ENCODE measurements at regions not wholly inside any gene's neighbourhood (a gene's known extent, or its start where the extent isn't known, plus 50 kb on each side); places are given as distances from the start of the nearest gene placed in this dataset.

DNA sequence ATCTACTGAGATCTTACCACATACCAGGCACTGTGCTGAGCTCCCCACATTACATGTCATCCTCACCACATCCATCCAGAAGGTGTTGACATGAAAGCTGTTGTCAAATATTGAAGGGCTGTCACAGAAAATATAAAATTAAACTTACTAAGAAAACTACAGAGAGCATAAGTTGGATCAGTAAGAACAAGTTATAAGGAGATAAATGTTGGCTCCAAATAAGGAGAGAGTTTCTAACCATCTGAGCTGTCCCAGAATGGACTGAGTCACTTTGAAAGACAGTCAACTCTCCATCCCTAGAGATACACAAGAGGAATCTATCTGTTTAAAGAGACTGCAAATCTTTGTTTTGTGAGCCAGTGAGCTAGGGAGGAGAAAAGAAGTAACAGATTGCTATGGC is 169.8 kb downstream of the DRD1 start:
- Histone ChIP-seq H3K4ac (ENCODE audit: low read depth, low read length) (no peak overlapping the region), H3K9ac (ENCODE audit: low read length) (no peak overlapping the region), H3K36me3 (ENCODE audit: control insufficient read depth in 1 of 2, insufficient read depth in 2 of 2, low read length in 2 of 2) (no peaks in the 10 kb centered on the region), H3K79me1 (ENCODE audit: low read length) (no peaks in the 10 kb centered on the region), H2BK5ac (ENCODE audit: low read depth, low read length, poor library complexity) (no peak overlapping the region), H3K23ac (ENCODE audit: low read length) (no peak overlapping the region), H3K4me1 (ENCODE audit: control insufficient read depth in 1 of 2, insufficient read depth in 2 of 2, low read length in 2 of 2) (no peaks in the 10 kb centered on the region), H3K14ac (ENCODE audit: low read length) (no peak overlapping the region), H3K18ac (ENCODE audit: low read length) (no peak overlapping the region), H2BK120ac (ENCODE audit: insufficient read depth, low read length, poor library complexity) (no peak overlapping the region), H3K27me3 (ENCODE audit: insufficient read depth, low read length) (no peaks in the 10 kb centered on the region), H3K27ac (ENCODE audit: low read depth, low read length) (no peak overlapping the region), H2BK12ac (ENCODE audit: low read length) (no peak overlapping the region), H3K4me3 (ENCODE audit: low read depth, low read length) (no peak overlapping the region), H2AFZ (ENCODE audit: insufficient read depth, low read length, poor library complexity) (no peak overlapping the region), H3K4me2 (ENCODE audit: low read length) (no peak overlapping the region), H4K8ac (ENCODE audit: low read depth, low read length) (no peak overlapping the region), H2AK5ac (ENCODE audit: low read length) (no peak overlapping the region), H4K91ac (ENCODE audit: low read depth, low read length) (no peak overlapping the region), H3K79me2 (ENCODE audit: control insufficient read depth, insufficient read depth, low read length, poor library complexity) (no peaks in the 10 kb centered on the region), H3K9me3 (ENCODE audit: insufficient read depth, low read depth, low read length) (no peaks in the 10 kb centered on the region), H4K12ac (ENCODE audit: low read depth, low read length) (no peak overlapping the region)
- no peak for DNase-seq

DNA sequence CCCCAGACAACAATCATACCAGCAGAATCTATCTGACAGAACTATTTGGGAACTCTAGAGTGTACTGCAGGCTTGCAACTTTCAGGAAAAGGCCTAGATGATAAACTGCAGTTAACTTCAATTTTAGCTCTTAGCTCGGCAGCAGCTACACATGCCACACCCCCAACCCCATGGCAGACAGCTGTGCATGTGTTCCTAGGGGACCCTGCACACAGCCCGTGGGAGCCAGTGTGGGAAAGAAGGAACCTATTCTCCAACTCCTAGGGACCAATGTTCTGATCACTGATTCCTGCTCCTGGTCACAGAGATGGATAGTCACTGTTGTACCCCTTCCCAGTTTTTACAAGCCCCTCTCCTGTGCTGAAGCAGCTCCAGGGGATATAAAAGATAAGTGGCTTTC is 179.6 kb downstream of the DRD1 start:
- Histone ChIP-seq H3K23ac (ENCODE audit: low read length) (no peak overlapping the region), H3K18ac (ENCODE audit: low read length) (no peak overlapping the region), H3K27me3 (ENCODE audit: insufficient read depth, low read length) (no peaks in the 10 kb centered on the region), H3K27ac (ENCODE audit: low read depth, low read length) (no peak overlapping the region), H2AFZ (ENCODE audit: insufficient read depth, low read length, poor library complexity) (no peak overlapping the region), H2BK5ac (ENCODE audit: low read depth, low read length, poor library complexity) (no peak overlapping the region), H3K36me3 (ENCODE audit: control insufficient read depth in 1 of 2, insufficient read depth in 2 of 2, low read length in 2 of 2) (no peaks in the 10 kb centered on the region), H3K4me1 (ENCODE audit: control insufficient read depth in 1 of 2, insufficient read depth in 2 of 2, low read length in 2 of 2) (no peaks in the 10 kb centered on the region), H3K79me1 (ENCODE audit: low read length) (no peaks in the 10 kb centered on the region), H2BK12ac (ENCODE audit: low read length) (no peak overlapping the region), H3K4me2 (ENCODE audit: low read length) (no peak overlapping the region), H3K14ac (ENCODE audit: low read length) (no peak overlapping the region), H4K91ac (ENCODE audit: low read depth, low read length) (no peak overlapping the region), H4K8ac (ENCODE audit: low read depth, low read length) (no peak overlapping the region), H2BK120ac (ENCODE audit: insufficient read depth, low read length, poor library complexity) (no peak overlapping the region), H3K4me3 (ENCODE audit: low read depth, low read length) (no peak overlapping the region), H4K12ac (ENCODE audit: low read depth, low read length) (no peak overlapping the region), H3K9ac (ENCODE audit: low read length) (no peak overlapping the region), H3K79me2 (ENCODE audit: control insufficient read depth, insufficient read depth, low read length, poor library complexity) (no peaks in the 10 kb centered on the region), H2AK5ac (ENCODE audit: low read length) (no peak overlapping the region), H3K9me3 (ENCODE audit: insufficient read depth, low read depth, low read length) (no peaks in the 10 kb centered on the region), H3K4ac (ENCODE audit: low read depth, low read length) (no peak overlapping the region)
- no CpG with 5 or more reads among the region's 2 CpGs for WGBS (ENCODE audit: extremely low coverage, insufficient coverage, insufficient read length)
- DNase-seq, result no peak

DNA sequence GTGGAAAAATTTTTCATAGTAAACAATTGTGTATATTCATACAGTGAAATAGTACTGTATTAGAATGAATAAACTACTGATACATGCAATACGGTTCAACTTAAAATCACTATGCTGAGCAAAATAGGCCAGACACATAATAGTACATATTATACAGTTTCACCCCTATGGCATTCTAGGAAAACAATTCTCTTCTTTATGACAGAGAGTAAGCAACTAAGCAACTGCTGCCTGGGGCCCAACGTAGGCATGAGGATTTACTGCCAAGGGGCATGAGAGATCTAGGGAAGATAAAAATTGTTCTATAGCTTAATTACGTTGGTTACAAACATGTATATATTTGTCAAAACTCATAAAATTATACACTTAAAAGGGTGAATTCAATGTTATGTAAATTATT is 180.2 kb downstream of the DRD1 start:
- Histone ChIP-seq H3K4me3 (ENCODE audit: low read depth, low read length) (no peak overlapping the region), H3K23ac (ENCODE audit: low read length) (no peak overlapping the region), H3K14ac (ENCODE audit: low read length) (no peak overlapping the region), H3K27me3 (ENCODE audit: insufficient read depth, low read length) (no peaks in the 10 kb centered on the region), H2BK12ac (ENCODE audit: low read length) (no peak overlapping the region), H3K4me1 (ENCODE audit: control insufficient read depth in 1 of 2, insufficient read depth in 2 of 2, low read length in 2 of 2) (no peaks in the 10 kb centered on the region), H3K4ac (ENCODE audit: low read depth, low read length) (no peak overlapping the region), H2AFZ (ENCODE audit: insufficient read depth, low read length, poor library complexity) (no peak overlapping the region), H4K12ac (ENCODE audit: low read depth, low read length) (no peak overlapping the region), H2BK120ac (ENCODE audit: insufficient read depth, low read length, poor library complexity) (no peak overlapping the region), H4K8ac (ENCODE audit: low read depth, low read length) (no peak overlapping the region), H3K36me3 (ENCODE audit: control insufficient read depth in 1 of 2, insufficient read depth in 2 of 2, low read length in 2 of 2) (no peaks in the 10 kb centered on the region), H3K9ac (ENCODE audit: low read length) (no peak overlapping the region), H3K79me1 (ENCODE audit: low read length) (no peaks in the 10 kb centered on the region), H3K4me2 (ENCODE audit: low read length) (no peak overlapping the region), H3K18ac (ENCODE audit: low read length) (no peak overlapping the region), H2AK5ac (ENCODE audit: low read length) (no peak overlapping the region), H2BK5ac (ENCODE audit: low read depth, low read length, poor library complexity) (no peak overlapping the region), H4K91ac (ENCODE audit: low read depth, low read length) (no peak overlapping the region), H3K27ac (ENCODE audit: low read depth, low read length) (no peak overlapping the region), H3K79me2 (ENCODE audit: control insufficient read depth, insufficient read depth, low read length, poor library complexity) (no peaks in the 10 kb centered on the region), H3K9me3 (ENCODE audit: insufficient read depth, low read depth, low read length) (no peaks in the 10 kb centered on the region)
- peak; percentile 53 to 83 for DNase-seq
- no CpG with 5 or more reads among the region's 3 CpGs for WGBS (ENCODE audit: extremely low coverage, insufficient coverage, insufficient read length)

DNA sequence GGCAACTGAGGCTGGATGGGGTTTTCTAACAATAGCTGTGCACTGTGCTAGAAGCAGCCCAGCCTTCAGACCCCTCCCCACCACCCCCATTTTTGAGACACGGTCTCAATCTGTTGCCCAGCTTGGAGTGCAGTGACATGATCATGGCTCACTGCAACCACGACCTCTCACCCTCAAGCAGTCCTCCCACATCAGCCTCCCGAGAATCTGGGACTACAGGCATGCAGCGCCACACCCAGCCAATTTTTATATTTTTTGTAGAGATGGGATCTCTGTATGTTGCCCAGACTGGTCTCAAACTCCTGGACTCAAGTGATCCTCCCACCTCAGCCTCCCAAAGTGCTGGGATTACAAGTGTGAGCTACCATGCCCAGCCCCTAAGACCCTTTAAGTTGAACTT is 182.5 kb downstream of the DRD1 start:
- H2BK120ac ChIP-seq (ENCODE audit: insufficient read depth, low read length, poor library complexity), result no peak overlapping the region
- H3K14ac ChIP-seq (ENCODE audit: low read length), result no peak overlapping the region
- no peaks in the 10 kb centered on the region for H3K79me2 ChIP-seq (ENCODE audit: control insufficient read depth, insufficient read depth, low read length, poor library complexity)
- no peak overlapping the region for H4K8ac ChIP-seq (ENCODE audit: low read depth, low read length)
- no peak overlapping the region for H2BK12ac ChIP-seq (ENCODE audit: low read length)
- H3K36me3 ChIP-seq (ENCODE audit: control insufficient read depth in 1 of 2, insufficient read depth in 2 of 2, low read length in 2 of 2), result no peaks in the 10 kb centered on the region
- H2BK5ac ChIP-seq (ENCODE audit: low read depth, low read length, poor library complexity), result no peak overlapping the region
- no peak overlapping the region for H3K23ac ChIP-seq (ENCODE audit: low read length)
- no peak overlapping the region for H4K12ac ChIP-seq (ENCODE audit: low read depth, low read length)
- no peak overlapping the region for H3K4ac ChIP-seq (ENCODE audit: low read depth, low read length)
- H3K4me2 ChIP-seq (ENCODE audit: low read length), result no peak overlapping the region
- H3K4me3 ChIP-seq (ENCODE audit: low read depth, low read length), result no peak overlapping the region
- H3K9me3 ChIP-seq (ENCODE audit: insufficient read depth, low read depth, low read length), result no peaks in the 10 kb centered on the region
- DNase-seq, result peak in 1 of 2 donors; percentile 66
- no peak overlapping the region for H3K18ac ChIP-seq (ENCODE audit: low read length)
- H3K27ac ChIP-seq (ENCODE audit: low read depth, low read length), result no peak overlapping the region
- no peaks in the 10 kb centered on the region for H3K79me1 ChIP-seq (ENCODE audit: low read length)
- no peak overlapping the region for H2AK5ac ChIP-seq (ENCODE audit: low read length)
- H3K4me1 ChIP-seq (ENCODE audit: control insufficient read depth in 1 of 2, insufficient read depth in 2 of 2, low read length in 2 of 2), result no peaks in the 10 kb centered on the region
- H3K9ac ChIP-seq (ENCODE audit: low read length), result no peak overlapping the region
- no peak overlapping the region for H2AFZ ChIP-seq (ENCODE audit: insufficient read depth, low read length, poor library complexity)
- no peak overlapping the region for H4K91ac ChIP-seq (ENCODE audit: low read depth, low read length)
- no CpG with 5 or more reads among the region's 4 CpGs for WGBS (ENCODE audit: extremely low coverage, insufficient coverage, insufficient read length)
- no peaks in the 10 kb centered on the region for H3K27me3 ChIP-seq (ENCODE audit: insufficient read depth, low read length)

DNA sequence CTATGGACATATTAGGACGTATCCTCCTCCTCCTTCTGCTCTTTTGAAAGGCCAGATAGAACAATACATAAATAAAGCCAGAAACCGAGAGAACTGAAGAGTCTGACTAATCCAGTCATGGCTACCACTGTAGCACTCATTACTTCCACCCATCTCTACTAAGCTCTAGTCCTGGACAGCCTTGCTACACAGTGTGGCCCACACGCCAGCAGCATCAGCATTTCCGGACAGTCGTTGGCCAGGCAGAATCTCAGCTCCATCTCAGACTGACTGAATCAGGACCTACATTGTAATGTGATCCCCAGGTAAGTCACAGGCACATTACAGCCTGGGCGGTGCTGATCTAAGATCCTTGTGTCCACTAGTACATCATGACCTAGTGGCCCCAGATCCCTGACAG is 182.9 kb downstream of the DRD1 start:
- Histone ChIP-seq H3K27ac (ENCODE audit: low read depth, low read length) (no peak overlapping the region), H2BK120ac (ENCODE audit: insufficient read depth, low read length, poor library complexity) (no peak overlapping the region), H2BK12ac (ENCODE audit: low read length) (no peak overlapping the region), H3K27me3 (ENCODE audit: insufficient read depth, low read length) (no peaks in the 10 kb centered on the region), H3K4me2 (ENCODE audit: low read length) (no peak overlapping the region), H3K79me1 (ENCODE audit: low read length) (no peaks in the 10 kb centered on the region), H3K9ac (ENCODE audit: low read length) (no peak overlapping the region), H4K8ac (ENCODE audit: low read depth, low read length) (no peak overlapping the region), H3K18ac (ENCODE audit: low read length) (no peak overlapping the region), H3K4me1 (ENCODE audit: control insufficient read depth in 1 of 2, insufficient read depth in 2 of 2, low read length in 2 of 2) (no peaks in the 10 kb centered on the region), H3K4me3 (ENCODE audit: low read depth, low read length) (no peak overlapping the region), H3K79me2 (ENCODE audit: control insufficient read depth, insufficient read depth, low read length, poor library complexity) (no peaks in the 10 kb centered on the region), H3K23ac (ENCODE audit: low read length) (no peak overlapping the region), H4K91ac (ENCODE audit: low read depth, low read length) (no peak overlapping the region), H2AK5ac (ENCODE audit: low read length) (no peak overlapping the region), H3K4ac (ENCODE audit: low read depth, low read length) (no peak overlapping the region), H3K14ac (ENCODE audit: low read length) (no peak overlapping the region), H3K9me3 (ENCODE audit: insufficient read depth, low read depth, low read length) (no peaks in the 10 kb centered on the region), H2BK5ac (ENCODE audit: low read depth, low read length, poor library complexity) (no peak overlapping the region), H4K12ac (ENCODE audit: low read depth, low read length) (no peak overlapping the region), H2AFZ (ENCODE audit: insufficient read depth, low read length, poor library complexity) (no peak overlapping the region), H3K36me3 (ENCODE audit: control insufficient read depth in 1 of 2, insufficient read depth in 2 of 2, low read length in 2 of 2) (no peaks in the 10 kb centered on the region)
- DNase-seq, result peak; percentile 79 to 80
- no CpG with 5 or more reads among the region's 6 CpGs for WGBS (ENCODE audit: extremely low coverage, insufficient coverage, insufficient read length)
